GM20000 (cell line): ENCODE measurements at regions not wholly inside any gene's neighbourhood (a gene's known extent, or its start where the extent isn't known, plus 50 kb on each side); places are given as distances from the start of the nearest gene placed in this dataset.
"Not testable (repeated sequence)": the region's sequence is repeated elsewhere in the genome, so short reads cannot be mapped to it uniquely, and the experiment has no call there.

Source experiments
- DNase-seq: peaks from one replicate; pipeline ENCODE4 v3.0.0; 2012; ENCODE audit warnings: low spot score
- CTCF ChIP-seq: IDR thresholded peaks from 2 replicates; pipeline ENCODE4 v1.5.1; 2012; ENCODE audit warnings: mild to moderate bottlenecking, control low read depth; ENCODE audit errors: extremely low read depth, missing control alignments

- not testable (repeated sequence) for DNase-seq
Observed at GRCh38 chr15:20285696-20286300, 255.8 kb downstream of the GOLGA6L6 start.

- DNase-seq: not testable (repeated sequence)
Observed at GRCh38 chr15:20284891-20285535, 256.6 kb downstream of the GOLGA6L6 start.

DNA sequence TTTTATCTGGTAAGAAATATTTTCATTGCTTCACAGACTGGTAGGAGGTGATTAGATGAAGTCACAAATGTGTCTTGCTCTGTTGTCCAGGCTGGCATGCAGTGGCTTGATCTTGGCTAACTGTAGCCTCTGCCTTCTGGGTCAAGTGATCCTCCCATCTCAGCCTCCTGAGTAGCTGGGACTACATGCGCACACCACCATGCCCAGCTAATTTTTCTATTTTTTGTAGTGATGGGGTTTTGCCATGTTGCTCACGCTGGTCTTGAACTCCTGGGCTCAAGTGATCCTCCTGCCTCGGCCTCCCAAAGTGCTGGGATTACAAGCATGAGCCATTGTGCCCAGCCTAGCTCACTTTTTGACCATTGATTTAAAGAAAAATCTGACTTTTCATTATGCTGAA is 257.9 kb downstream of the GOLGA6L6 start:
- not testable (repeated sequence) for DNase-seq

DNA sequence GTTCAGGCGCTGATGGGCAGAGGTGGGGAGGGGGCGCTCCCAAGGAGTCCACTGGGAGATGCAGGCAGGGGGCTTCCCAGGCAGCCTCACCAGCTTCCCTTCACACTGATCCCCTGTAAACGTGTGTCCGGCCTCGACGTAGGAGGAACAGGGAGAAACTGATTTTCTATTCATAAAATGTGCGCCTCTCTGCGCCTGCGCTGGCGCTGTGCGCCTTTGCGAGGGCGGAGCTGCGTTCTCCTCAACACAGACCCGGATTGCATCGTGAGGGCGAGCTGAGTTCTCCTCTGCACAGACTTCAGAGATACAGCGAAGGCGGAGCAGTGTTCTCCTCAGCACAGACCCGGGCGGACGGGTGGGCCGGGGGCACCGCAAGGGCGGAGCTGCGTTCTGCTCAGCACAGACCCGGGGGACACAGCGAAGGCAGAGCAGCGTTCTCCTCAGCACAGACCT is 259.1 kb downstream of the GOLGA6L6 start:
- not testable (repeated sequence) for DNase-seq

DNA sequence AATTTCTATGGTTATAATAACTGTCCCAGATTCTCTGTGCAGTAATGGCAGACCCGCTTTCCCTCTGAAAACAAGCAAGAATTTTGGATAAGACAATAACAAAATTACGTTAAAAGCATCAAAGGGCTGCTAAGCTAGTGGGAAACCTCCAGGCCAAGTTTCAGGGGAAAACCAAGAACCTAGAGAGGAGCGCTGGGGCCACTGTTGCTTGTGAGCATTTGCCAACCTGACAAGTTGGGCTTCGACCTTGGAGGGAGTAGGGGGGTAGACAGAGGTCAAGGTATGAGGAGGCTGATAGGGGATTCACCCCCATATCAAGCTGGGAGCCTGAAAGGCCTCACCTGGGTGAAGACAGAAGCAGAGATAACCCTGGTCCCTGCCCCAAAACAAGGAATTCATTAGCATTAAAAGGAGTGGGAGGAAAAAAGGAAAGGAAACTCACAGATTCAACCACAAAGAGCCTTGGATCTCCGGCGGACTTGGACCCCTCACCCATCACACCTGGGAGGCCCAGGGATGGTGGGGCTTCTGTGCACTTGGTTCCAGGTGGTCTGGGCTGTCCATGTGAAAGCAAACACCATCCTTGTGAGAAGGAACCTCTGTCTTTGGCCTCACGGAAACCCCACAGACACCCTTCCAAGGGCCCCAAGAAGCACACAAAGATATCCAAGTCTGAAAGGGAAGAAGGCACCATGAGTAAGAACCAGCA is 259.9 kb downstream of the GOLGA6L6 start:
- not testable (repeated sequence) for DNase-seq

DNA sequence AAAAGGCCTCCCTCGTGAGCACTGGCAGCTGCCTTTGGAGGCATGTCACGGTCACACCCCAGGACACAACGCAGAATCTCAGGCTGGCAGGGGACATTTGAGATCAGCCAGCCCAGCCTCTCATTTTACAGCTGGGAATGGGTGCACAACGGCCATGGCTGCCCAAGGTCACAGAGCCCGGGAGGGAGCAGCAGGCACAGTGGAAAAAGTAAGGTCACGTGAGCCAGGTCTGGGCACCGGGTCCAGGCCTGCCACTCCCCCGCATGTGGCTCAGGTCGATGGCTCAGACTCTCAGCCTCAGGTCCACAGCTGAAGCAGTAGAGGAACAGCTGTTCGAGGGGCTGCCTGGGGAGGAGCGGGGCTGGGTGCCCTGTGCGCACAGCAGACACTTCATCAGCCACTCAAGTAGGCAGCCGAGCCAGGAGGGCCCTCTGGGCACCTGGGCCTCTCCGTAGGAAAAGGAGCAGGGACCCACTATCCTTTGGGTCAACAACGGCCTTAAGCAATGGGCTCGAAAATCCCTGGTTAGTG is 260.6 kb downstream of the GOLGA6L6 start:
- TF ChIP-seq CTCF: no peak
- DNase-seq: no peak

DNA sequence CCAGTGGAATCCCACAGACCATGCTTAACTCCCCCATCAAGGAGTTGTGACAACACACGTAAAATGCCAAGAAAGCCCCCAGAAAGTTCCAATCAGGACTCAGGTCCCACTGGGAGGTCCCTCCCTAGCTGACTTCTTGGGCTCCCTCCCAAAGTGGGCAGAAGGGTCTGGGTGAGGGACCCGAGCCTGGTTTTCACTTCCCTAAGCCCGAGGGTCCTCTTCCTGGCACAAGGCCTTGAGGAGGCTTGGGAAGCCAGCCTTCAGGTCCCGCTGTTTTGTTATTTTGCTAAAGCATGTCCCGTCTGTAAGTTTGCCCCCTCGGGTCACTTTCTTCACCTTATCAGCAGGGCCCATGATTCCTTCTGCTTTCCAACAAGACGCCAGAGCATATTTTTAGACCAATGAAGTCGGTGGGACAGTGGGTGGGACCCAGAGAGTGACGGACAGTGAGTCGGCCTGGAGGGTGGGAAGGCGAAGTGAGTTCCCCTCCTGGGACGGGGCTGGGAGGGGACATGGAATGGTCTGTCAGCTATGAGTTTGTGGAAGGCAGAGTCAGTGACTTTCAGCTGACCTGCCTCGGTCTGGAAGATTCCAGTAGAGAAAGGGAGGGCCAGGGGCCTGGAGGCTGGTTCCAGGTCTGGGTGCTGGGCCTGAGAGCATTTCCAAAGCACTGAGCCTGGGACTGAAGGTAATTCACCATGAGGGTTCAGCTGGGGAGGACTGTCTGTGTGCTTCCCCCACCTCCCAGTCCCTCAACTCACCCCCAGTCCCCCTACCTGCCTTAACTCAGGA is 261.3 kb downstream of the GOLGA6L6 start:
- not testable (repeated sequence) for DNase-seq

GRCh38 chr15:20279056-20279455 is 262.5 kb downstream of the GOLGA6L6 start:
- DNase-seq: not testable (repeated sequence)

- not testable (repeated sequence) for DNase-seq
Observed at GRCh38 chr15:20278376-20278775, 263.2 kb downstream of the GOLGA6L6 start.

DNA sequence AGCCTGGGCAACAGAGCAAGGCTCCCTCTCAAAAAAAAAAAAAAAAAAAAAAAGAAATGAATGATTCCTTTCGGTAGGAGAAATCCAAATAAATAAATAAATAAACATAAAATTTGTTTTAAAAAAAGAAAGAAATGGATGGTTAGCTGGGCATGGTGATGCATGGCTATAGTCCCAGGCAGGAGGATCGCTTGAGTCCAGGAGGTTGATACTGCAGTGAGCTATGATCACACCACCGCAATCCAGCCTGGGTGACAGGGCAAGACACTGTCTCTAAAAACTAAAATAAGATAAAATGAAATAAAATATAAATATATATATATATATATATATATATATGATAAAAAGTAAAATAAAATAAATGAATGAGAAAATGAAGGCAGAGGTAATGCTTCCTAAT is 264.1 kb downstream of the GOLGA6L6 start:
- not testable (repeated sequence) for DNase-seq

GRCh38 chr15:20276312-20277114 is 265.1 kb downstream of the GOLGA6L6 start:
- not testable (repeated sequence) for DNase-seq

DNA sequence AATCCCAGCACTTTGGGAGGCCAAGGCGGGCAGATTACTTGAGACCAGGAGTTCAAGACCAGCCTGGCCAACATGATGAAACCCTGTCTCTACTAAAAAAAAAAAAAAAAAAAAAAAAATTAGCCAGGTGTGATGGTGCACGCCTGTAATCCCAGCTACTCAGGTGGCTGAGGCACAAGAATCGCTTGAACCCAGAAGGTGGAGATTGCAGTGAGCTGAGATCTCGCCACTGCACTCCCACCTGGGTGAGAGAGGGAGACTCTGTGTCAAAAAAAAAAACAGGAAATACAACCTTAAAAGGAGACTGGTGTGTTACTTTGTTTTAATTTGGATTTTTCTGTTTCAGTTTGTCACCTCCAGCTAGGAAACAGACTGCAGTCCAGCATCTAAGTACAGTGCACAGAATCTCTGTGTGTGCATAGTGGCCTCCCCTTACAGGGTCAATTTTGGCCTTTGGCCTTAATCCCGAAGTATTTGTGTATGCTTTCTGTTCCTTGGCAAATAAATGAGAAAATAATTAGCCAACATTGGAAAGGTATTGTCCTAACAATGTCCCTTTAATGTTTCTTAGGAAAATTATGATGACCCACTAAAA is 266.1 kb downstream of the GOLGA6L6 start:
- DNase-seq: not testable (repeated sequence)
